NOMO-1 (cell line): ENCODE measurements at regions not wholly inside any gene's neighbourhood (a gene's known extent, or its start where the extent isn't known, plus 50 kb on each side); places are given as distances from the start of the nearest gene placed in this dataset.
"Not testable (repeated sequence)": the region's sequence is repeated elsewhere in the genome, so short reads cannot be mapped to it uniquely, and the experiment has no call there.

Experiments used
- DNase-seq, 2 experiments: peaks; one replicate each; lab custom pipeline; 2025; ENCODE audit not compliant: unreplicated experiment in 2 of 2; lab: John Stamatoyannopoulos, UW

DNA sequence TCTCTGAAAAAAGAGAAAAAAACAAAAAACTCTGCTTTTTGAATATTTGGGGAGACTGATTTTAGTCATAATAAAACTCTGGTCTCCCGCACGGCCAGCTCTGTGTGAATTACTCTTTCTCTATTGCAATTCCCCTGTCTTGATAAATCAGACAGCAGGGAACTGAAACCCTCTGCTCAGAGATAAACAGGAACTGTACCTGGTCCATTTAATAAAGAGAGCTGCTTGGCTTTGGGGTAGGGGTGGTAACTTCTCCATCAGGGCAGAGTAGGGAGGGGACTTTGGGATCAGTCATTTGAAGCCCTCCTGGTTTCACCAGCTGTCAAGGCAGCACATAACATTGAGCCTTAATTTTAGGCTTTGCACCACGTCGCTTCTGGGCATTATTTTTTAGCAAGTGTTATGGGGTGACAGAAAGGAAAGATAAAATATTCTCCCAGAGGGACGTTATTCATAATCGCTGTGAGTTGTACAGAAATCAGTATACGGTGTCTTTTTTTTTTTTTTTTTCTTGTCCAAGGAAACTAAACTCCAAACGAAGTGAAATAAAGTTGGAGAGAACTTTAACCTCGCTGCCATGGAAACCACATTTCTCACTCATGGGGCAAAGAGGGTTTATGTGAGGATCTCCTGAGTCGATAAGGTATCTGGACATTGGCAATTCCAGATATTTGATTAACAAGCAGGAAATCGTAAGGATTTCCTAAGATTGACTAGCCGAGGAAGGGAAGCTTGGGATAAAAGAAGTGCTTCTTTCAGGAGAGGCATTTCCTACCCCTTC lies 99.0 kb upstream of the MRI1 start:
- DNase-seq, result peak; percentile 43 to 73

- DNase-seq, result peak; percentile 5 to 10
These were observed 111.3 kb upstream of the MRI1 start for GRCh38 chr19:13652810-13653590.

- no peak for DNase-seq
These were observed 117.6 kb upstream of the MRI1 start for GRCh38 chr19:13646758-13647157.

GRCh38 chr19:13644645-13645044 lies 119.7 kb upstream of the MRI1 start:
- no peak for DNase-seq

DNA sequence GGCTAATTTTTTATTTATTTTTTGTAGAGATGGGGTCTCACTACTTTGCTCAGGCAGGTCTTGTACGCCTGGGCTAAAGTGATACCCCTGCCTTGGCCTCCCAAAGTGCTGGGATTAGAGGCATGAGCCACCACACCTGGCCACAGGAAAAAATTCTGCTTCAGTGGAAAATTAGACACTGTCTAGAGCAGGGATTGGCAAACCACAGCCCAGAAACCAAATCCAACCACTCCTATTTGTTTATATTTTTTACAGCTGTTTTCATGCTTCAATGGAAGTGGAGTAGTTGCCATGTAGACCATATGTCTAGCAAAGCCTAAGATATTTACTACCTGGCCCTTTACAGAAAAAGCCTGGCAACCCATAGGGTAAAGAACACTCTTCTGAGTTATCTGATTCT lies 123.7 kb upstream of the MRI1 start:
- DNase-seq, result no peak

GRCh38 chr19:13639342-13639929 lies 124.9 kb upstream of the MRI1 start:
- no peak for DNase-seq

DNA sequence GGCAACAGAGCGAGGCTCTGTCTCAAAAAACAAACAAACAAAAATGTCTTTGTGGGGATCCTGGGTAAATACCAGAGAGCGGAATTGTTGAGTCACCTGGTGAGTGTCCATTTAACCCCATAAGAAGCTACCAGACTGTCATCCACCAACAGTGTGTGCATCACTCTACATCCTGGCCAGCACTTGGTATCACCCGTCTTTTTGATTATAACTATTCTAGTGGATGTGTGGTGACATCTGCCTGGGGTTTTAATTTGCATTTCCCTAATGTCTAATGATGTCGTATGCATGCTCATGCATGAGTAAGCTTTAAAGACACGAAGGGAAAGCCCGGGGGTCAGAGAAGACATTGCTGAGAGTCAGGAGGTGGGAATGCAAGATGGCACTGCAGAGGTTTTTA lies 126.7 kb upstream of the MRI1 start:
- DNase-seq, result no peak

- DNase-seq, result no peak
These were observed 128.4 kb upstream of the CACNA1A start for GRCh38 chr19:13634658-13635057.

GRCh38 chr19:13633522-13633922 lies 127.2 kb upstream of the CACNA1A start:
- DNase-seq, result no peak

DNA sequence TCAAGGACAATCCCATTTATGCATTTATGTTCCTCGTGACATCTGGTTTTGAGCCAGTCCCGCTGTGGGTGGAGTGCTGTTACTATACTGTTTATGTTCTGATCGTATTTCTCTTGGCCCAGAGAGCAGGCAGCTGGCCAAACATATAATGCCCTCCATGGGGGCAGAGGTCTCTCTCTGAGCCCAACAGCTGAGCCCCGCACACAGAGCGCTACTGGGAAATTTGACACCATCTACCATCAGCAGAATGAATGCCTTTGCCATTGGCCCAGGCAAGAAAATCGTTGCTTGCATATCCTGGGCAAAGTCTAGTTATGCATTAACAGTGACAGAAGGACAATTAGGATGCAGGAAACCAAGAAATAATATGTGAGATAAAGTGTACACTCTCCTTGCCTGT lies 126.8 kb upstream of the CACNA1A start:
- DNase-seq, result no peak

DNA sequence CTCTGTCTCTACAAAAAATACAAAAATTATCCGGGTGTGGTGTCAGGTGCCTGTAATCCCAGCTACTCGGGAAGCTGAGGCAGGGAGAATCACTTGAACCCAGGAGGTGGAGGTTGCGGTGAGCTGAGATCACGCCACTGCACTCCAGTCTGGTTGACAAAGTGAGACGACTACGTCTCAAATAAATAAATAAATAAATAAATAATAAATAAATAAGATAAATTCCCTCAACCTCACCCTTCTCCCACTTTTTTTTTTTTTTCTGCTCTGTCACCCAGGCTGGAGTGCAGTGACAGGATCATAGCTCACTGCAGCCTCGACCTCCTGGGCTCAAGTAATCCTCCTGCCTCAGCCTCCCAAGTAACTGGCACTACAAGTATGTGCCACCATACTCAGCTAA lies 125.9 kb upstream of the CACNA1A start:
- DNase-seq, result not testable (repeated sequence)

GRCh38 chr19:13629687-13630357 lies 123.5 kb upstream of the CACNA1A start:
- DNase-seq, result no peak

DNA sequence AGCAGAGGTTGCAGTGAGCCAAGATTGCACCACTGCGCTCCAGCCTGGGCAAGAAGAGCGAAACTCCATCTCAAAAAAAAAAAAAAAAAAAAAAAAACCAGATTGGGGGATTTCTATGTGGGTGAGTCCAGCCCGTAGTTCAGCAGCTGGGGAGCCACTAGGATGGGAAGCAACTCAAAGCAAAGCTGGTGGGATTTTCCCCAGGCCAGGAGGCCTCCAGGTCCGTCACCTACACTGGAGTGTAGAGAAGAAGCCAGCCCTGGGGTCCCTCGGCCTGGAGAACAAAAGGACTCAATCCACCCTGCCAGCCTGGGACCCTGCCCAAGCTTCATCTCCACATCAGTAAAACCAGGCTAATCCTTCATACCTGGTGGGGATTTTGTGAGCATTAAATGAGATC lies 121.3 kb upstream of the CACNA1A start:
- no peak for DNase-seq

DNA sequence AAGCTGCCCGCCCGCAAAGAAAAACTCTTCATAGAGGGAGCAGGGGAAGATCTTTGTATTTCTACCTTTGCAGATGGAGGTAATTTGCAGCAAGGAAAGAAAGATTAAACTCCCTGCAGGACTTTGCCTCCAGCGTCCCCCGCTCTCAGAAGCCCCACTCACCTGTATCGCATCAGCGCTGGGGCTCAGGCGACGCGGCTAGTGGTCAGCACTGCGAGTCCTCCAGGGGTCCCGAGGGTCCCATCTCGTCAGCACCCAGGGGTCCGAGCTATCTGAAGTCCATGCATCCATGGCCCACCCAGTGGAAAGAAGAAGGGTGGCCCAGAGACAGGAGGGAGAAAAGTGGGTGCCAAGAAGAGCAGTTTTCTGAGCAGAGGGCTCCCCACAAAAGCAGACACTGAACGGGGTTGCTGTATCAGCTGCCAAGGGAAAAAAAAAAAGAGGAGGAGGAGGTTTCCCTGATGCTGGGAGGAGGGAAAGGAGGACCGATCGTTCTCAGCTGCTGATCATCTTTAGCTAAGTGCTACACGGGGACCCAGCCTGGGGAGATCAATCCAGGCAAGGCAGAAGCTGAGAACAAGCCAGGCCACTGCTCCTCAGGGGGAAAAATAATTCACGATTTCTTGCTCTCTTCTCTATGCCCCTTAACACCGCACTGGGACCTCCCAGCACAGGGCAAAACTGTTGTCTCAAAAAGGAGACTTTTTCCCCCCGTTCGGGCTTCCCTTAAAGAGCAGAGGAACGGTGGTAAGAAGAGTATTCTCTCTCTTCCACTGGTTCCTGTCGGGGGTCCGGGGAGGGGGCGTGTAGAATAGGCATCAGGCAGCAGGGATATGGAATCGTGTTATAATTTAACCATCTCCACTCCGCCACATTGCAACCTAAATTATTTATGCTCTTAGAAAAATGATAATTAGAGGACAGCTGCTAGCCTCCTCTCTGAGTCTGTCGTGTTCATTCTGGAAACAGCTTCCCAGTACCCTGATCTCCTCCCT lies 117.7 kb upstream of the CACNA1A start:
- no peak for DNase-seq

DNA sequence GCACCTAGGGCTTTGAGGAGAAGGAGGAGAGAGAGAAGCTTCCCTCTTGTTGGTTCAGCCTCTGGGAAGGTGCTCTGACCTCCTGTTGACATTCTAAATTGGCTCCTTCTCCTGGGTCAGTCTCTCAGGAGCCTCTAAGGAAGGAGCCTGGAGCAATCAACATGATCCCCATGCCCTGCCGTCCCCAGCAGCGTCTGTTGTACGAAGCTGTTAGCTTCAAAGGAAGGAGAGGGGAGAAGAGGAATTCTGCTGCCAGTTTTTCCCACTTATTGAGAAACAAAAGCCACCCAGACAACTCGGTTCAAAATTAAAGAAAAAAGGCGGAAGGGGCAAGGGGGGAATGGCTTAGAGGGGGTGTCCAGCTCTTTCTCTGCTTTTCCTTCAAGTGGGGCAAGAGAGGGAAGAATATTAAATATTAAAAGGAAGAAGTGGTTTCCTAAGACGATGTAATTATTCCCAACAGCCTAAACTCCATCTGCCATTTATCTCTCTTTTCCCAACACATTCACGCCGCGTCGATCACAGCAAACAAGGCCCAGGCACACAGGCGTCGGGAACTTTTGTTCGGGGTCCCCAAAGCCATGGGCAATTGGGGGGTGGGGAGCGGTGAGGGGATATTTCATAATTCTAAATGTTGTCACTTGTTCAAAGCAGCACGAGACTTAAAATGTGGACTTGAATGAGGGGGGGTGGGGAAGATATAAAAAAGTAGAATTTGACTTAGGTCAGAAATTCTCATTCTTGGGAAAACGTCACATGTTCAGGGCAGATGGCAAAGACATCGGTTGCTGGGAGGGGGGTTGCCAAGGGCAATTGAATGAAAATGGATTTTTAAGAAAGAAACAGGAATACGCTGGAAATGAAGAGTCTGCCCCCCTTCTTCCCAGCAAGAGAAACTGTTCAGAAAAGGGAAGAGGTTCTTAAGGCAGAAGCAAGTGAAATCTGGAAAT lies 116.8 kb upstream of the CACNA1A start:
- no peak for DNase-seq

- no peak for DNase-seq
These were observed 115.1 kb upstream of the CACNA1A start for GRCh38 chr19:13621413-13621812.

- DNase-seq, result no peak
These were observed 112.9 kb upstream of the CACNA1A start for GRCh38 chr19:13619203-13619632.

DNA sequence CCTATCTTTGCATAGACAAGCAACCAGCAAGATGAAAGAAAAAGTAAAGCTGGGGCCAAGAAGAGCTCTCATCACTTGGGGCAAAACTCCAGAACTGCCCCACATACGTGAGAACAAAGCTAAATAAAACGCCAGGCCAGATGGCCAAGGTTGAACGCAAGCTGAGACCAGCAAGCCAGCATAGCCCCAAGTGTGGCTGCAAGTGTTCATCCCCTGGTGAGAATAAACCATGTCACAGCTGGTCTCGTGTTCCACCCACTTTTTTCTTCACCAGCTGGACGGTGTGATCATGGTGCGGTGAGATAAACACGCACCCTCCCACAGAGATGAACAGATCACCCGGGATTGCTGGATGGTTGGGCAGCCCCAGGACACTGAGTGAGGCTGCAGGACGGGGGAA lies 109.6 kb upstream of the CACNA1A start:
- DNase-seq, result no peak

- no peak for DNase-seq
These were observed 107.2 kb upstream of the CACNA1A start for GRCh38 chr19:13613447-13613846.
